HepG2 (cell line): ENCODE measurements at regions not wholly inside any gene's neighbourhood (a gene's known extent, or its start where the extent isn't known, plus 50 kb on each side); places are given as distances from the start of the nearest gene placed in this dataset.

Experiments
- ATAC-seq: fragments of 200-7000 bp; cut with Tn5 transposase; 3 replicates; pipeline ENCODE4 v1.9.1; 2020; ENCODE audit warnings: mild to moderate bottlenecking, moderate library complexity
- BruUV-seq: library from RNA; stranded (reverse); fragments of 400-500 nt; replicated peaks from 2 replicates; lab custom pipeline; 2021; lab: Mats Ljungman, UMichigan
- CTCF ChIA-PET: fragments of 300-600 bp; formaldehyde crosslinking; extraction: SDS; loops from one replicate; lab custom pipeline; 2021; ENCODE audit warnings: low total read pairs, inconsistent platforms, low intra/inter-chr PET ratio; lab: Yijun Ruan, JAX
- POLR2A ChIA-PET: fragments of 350-600 bp; sonication (Branson Sonifier 250); formaldehyde crosslinking; loops from one replicate; lab custom pipeline; 2020; ENCODE audit warnings: antibody characterized with exemption, inconsistent platforms; lab: Yijun Ruan, JAX
- DNase-seq: peaks from one replicate; pipeline ENCODE4 v3.0.0-alpha.2; 2015; ENCODE audit warnings: low spot score
- FAIRE-seq: peaks from 3 replicates; lab custom pipeline; 2011; peaks lifted over from hg19 to GRCh38; lab: Jason Lieb, UNC
- H2AFZ ChIP-seq: one replicate; pipeline ENCODE4 v1.6.1; 2011; ENCODE audit warnings: low read length, inconsistent platforms
- H3K27ac ChIP-seq: fragments of 300-600 bp; 3 replicates; pipeline ENCODE4 v1.8.0; 2011; ENCODE audit warnings: mixed run types, mild to moderate bottlenecking, mixed read lengths, low read length, inconsistent platforms; ENCODE audit not compliant: insufficient read depth; ENCODE audit errors: extremely low read length
- H3K27me3 ChIP-seq, 2 experiments: fragments of 200-600 bp in 1 of 2; 2 replicates in 1 of 2; 3 replicates in 1 of 2; pipeline versions ENCODE4 v1.6.0 to v1.8.0; 2011; ENCODE audit warnings: low read length in 2 of 2, mild to moderate bottlenecking in 2 of 2, moderate library complexity in 2 of 2, inconsistent platforms in 1 of 2; ENCODE audit not compliant: insufficient read depth in 2 of 2, control insufficient read depth in 1 of 2
- H3K36me3 ChIP-seq, 2 experiments: fragments of 200-600 bp in 1 of 2; replicated peaks in 1 of 2; 2 replicates in 1 of 2; 3 replicates in 1 of 2; pipeline versions ENCODE4 v1.5.1 to v1.8.0; 2011; ENCODE audit warnings: low read length in 2 of 2, inconsistent platforms in 1 of 2; ENCODE audit not compliant: insufficient read depth in 2 of 2, control insufficient read depth in 1 of 2
- H3K4me1 ChIP-seq: 2 replicates; pipeline ENCODE4 v1.5.1; 2012; ENCODE audit warnings: low read length, inconsistent platforms; ENCODE audit not compliant: insufficient read depth
- H3K4me2 ChIP-seq: 2 replicates; pipeline ENCODE4 v1.6.0; 2011; ENCODE audit warnings: low read depth, low read length, inconsistent platforms
- H3K4me3 ChIP-seq, 3 experiments: fragments of 200-600 bp in 1 of 3; sonication (generic), shearing (Covaris generic) in 1 of 3; replicated peaks in 1 of 3; 2 replicates each; pipeline ENCODE4 v1.5.1; 2011 to 2016; ENCODE audit warnings: low read length in 3 of 3, inconsistent platforms in 2 of 3, low read depth in 2 of 3, mild to moderate bottlenecking in 2 of 3, control low read depth in 1 of 3, mixed read lengths in 1 of 3; ENCODE audit not compliant: insufficient read depth in 1 of 3
- H3K79me2 ChIP-seq: one replicate; pipeline ENCODE4 v1.6.1; 2011; ENCODE audit warnings: low read length, inconsistent platforms; ENCODE audit not compliant: insufficient read depth
- H3K9ac ChIP-seq: 2 replicates; pipeline ENCODE4 v1.6.0; 2011; ENCODE audit warnings: mild to moderate bottlenecking, low read depth, low read length, inconsistent platforms; ENCODE audit not compliant: insufficient read depth
- H3K9me3 ChIP-seq: 2 replicates; pipeline ENCODE4 v1.5.1; 2012; ENCODE audit warnings: mild to moderate bottlenecking, low read length
- H4K20me1 ChIP-seq: 2 replicates; pipeline ENCODE4 v1.6.0; 2011; ENCODE audit warnings: inconsistent platforms, mild to moderate bottlenecking, low read length, moderate library complexity; ENCODE audit not compliant: insufficient read depth
- ARHGAP35 ChIP-seq: sonication (generic); formaldehyde crosslinking; IDR thresholded peaks from 2 replicates; pipeline ENCODE4 v1.9.0; 2022; ENCODE audit warnings: mild to moderate bottlenecking, inconsistent platforms, moderate library complexity, missing genetic modification reagents, borderline replicate concordance
- EP300 ChIP-seq, 3 experiments: sonication (generic) in 1 of 3; formaldehyde crosslinking in 1 of 3; IDR thresholded peaks; 2 replicates each; pipeline versions ENCODE4 v1.5.1 to v1.6.1; 2011 to 2020; ENCODE audit warnings: low read depth in 2 of 3, low read length in 2 of 3, borderline replicate concordance in 1 of 3, improper control_type of control experiment in 1 of 3, mild to moderate bottlenecking in 1 of 3, missing genetic modification reagents in 1 of 3, moderate library complexity in 1 of 3
- KAT7 ChIP-seq: IDR thresholded peaks from 2 replicates; pipeline ENCODE4 v1.6.1; 2018; ENCODE audit warnings: borderline replicate concordance, missing compliant biosample characterization
- MEIS1 ChIP-seq: sonication (generic); formaldehyde crosslinking; IDR thresholded peaks from 2 replicates; pipeline ENCODE4 v1.9.0; 2021; ENCODE audit warnings: mild to moderate bottlenecking, missing genetic modification reagents, moderate library complexity, borderline replicate concordance
- PPARG ChIP-seq: conservative IDR thresholded peaks from 2 replicates; pipeline ENCODE4 v1.6.1; 2016; ENCODE audit warnings: missing biosample characterization, missing genetic modification reagents
- RARG ChIP-seq: sonication (generic); formaldehyde crosslinking; IDR thresholded peaks from 2 replicates; pipeline ENCODE4 v1.4.0; 2020; ENCODE audit warnings: low read depth, mild to moderate bottlenecking, missing genetic modification reagents
- RXRA ChIP-seq: sonication (generic); formaldehyde crosslinking; IDR thresholded peaks from 2 replicates; pipeline ENCODE4 v1.5.1; 2020; ENCODE audit warnings: missing genetic modification reagents
- SATB2 ChIP-seq: sonication (generic); formaldehyde crosslinking; IDR thresholded peaks from 2 replicates; pipeline ENCODE4 v1.5.0; 2020; ENCODE audit warnings: missing genetic modification reagents
- SNAI1 ChIP-seq: sonication (generic); formaldehyde crosslinking; IDR thresholded peaks from 2 replicates; pipeline ENCODE4 v1.5.0; 2020; ENCODE audit warnings: mild to moderate bottlenecking, missing genetic modification reagents, borderline replicate concordance
- SP4 ChIP-seq: sonication (generic); formaldehyde crosslinking; IDR thresholded peaks from 2 replicates; pipeline ENCODE4 v1.8.1; 2023; ENCODE audit warnings: mild to moderate bottlenecking, missing genetic modification reagents
- ZNF296 ChIP-seq: sonication (generic); formaldehyde crosslinking; conservative IDR thresholded peaks from 2 replicates; pipeline ENCODE4 v1.5.0; 2020; ENCODE audit warnings: mild to moderate bottlenecking, missing genetic modification reagents
- ZNF7 ChIP-seq: IDR thresholded peaks from 2 replicates; pipeline ENCODE4 v1.6.1; 2016; ENCODE audit warnings: missing biosample characterization, missing genetic modification reagents
- ZNF703 ChIP-seq: sonication (generic); formaldehyde crosslinking; IDR thresholded peaks from 2 replicates; pipeline ENCODE4 v1.5.1; 2020; ENCODE audit warnings: missing genetic modification reagents, mild to moderate bottlenecking, moderate library complexity, borderline replicate concordance
- ZNF766 ChIP-seq: sonication (generic); formaldehyde crosslinking; IDR thresholded peaks from 2 replicates; pipeline ENCODE4 v1.5.0; 2020; ENCODE audit warnings: missing genetic modification reagents, borderline replicate concordance
- ZNF777 ChIP-seq: sonication (generic); formaldehyde crosslinking; IDR thresholded peaks from 2 replicates; pipeline ENCODE4 v1.4.0; 2020; ENCODE audit warnings: missing genetic modification reagents
- WGBS: methylation state at CpG from one replicate; pipeline ENCODE4 v1.1.6; 2017; ENCODE audit warnings: low lambda C conversion rate; 5-methylcytosine and 5-hydroxymethylcytosine counted together
- in situ Hi-C: cut with HindIII; loops from 2 replicates; pipeline ENCODE4 v1.10.0; 2017; ENCODE audit warnings: low pct_unique_long_range_greater_than_20kb; ENCODE audit not compliant: extremely low pct_ligation_motif_present
- intact Hi-C: fragments of 100-400 bp; cut with micrococcal nuclease; formaldehyde crosslinking; loops from one replicate; pipeline ENCODE4 v1.10.0; 2022; ENCODE audit not compliant: unreplicated experiment
- TF ChIP-seq, protein P1 (sequence below): sonication (generic); formaldehyde crosslinking; IDR thresholded peaks from 2 replicates; pipeline ENCODE4 v1.5.1; 2020; ENCODE audit warnings: missing genetic modification reagents, mild to moderate bottlenecking, borderline replicate concordance
- TF ChIP-seq, protein P2 (sequence below): sonication (generic); formaldehyde crosslinking; IDR thresholded peaks from 2 replicates; pipeline ENCODE4 v1.4.0; 2020; ENCODE audit warnings: mild to moderate bottlenecking, missing genetic modification reagents

DNA sequence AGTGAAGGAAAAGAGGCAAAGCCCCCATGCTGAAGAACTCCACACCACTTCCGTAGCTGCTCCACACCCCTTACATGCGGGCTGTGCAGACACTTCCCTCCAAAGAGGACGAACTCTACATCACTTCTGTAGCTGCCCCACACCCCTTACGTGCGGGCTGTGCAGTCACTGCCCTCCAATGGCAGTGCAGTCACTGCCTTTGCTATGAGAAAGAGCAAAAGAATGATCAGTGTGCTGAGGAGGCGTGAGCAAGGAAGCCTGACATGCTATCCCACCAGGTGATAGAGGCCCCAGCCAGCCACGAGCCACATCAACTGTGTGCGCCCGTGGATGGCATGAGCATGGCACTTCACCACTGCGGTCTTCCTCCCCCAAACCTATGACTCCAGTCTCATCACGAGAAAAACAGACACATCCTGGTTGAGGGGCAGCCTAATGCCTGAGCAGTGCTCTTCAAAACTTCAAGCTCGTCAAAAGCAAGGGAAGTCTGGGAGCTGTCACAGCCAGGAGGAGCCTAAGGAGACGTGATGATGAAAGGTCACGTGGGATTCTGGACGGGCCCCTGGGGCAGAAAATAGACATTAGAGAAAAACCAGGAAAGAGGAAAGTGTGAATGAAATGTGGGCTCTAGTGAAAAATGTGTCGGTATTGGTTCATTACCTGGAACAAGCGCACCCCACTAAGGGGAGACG is 60.8 kb upstream of the C14orf180 start (continued):
- TF ChIP-seq ZNF766 (CRISPR knock-in tag) = no peak
- no peak for TF ChIP-seq ZNF7

DNA sequence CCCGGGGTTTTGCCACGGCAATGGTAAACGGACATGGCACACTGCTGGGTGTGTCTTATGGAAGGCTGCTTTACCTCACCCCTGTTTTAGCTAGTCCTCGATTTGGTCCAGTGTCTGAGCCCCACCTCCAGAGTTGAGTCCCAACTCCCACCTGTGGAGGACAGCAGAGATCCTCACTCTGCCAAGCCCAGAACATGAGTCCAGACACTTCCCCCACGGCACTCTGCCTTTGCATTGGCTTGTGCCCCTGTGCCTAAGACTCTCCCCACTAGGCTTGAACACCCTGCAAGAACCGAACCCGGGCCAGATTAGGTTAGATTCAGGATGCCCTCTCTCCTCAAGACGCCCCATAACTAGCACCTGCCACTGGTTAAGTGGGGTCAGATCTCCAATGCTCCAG is 59.8 kb upstream of the C14orf180 start:
- Histone ChIP-seq H3K9me3 (no peaks in the 10 kb centered on the region), H3K4me1 (no peaks in the 10 kb centered on the region), H3K36me3 (no peaks in the 10 kb centered on the region), H2AFZ (no peak overlapping the region), H3K27ac (no peak overlapping the region), H3K79me2 (no peaks in the 10 kb centered on the region), H3K4me2 (no peak overlapping the region), H3K9ac (no peak overlapping the region), H3K4me3 (no peak overlapping the region), H4K20me1 (no peaks in the 10 kb centered on the region), H3K27me3 (no peaks in the 10 kb centered on the region; a peak in 4 of 5 replicates)
- in situ Hi-C loops = no loop called here
- no TSS peak for BruUV-seq
- ATAC-seq (no peak), FAIRE-seq (no peak), DNase-seq (no peak)
- ChIA-PET POLR2A (no interaction called here), CTCF (no interaction called here)
- 0% methylated on average over 4 of the region's 8 CpGs for WGBS
- intact Hi-C loops = no loop called here
- TF ChIP-seq SNAI1 (CRISPR knock-in tag) = no peak
- TF ChIP-seq EP300 (IDR thresholded peaks at IDR 0.05; ENCODE audit: low read depth in 2 of 2, low read length in 2 of 2) = no peak
- no peak for TF ChIP-seq EP300 (CRISPR knock-in tag; IDR thresholded peaks at IDR 0.05; ENCODE audit: borderline replicate concordance)
- TF ChIP-seq, protein P1, sequence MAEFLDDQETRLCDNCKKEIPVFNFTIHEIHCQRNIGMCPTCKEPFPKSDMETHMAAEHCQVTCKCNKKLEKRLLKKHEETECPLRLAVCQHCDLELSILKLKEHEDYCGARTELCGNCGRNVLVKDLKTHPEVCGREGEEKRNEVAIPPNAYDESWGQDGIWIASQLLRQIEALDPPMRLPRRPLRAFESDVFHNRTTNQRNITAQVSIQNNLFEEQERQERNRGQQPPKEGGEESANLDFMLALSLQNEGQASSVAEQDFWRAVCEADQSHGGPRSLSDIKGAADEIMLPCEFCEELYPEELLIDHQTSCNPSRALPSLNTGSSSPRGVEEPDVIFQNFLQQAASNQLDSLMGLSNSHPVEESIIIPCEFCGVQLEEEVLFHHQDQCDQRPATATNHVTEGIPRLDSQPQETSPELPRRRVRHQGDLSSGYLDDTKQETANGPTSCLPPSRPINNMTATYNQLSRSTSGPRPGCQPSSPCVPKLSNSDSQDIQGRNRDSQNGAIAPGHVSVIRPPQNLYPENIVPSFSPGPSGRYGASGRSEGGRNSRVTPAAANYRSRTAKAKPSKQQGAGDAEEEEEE (CRISPR knock-in tag) = no peak
- TF ChIP-seq ARHGAP35 = no peak
- no peak for TF ChIP-seq MEIS1 (CRISPR knock-in tag)
- TF ChIP-seq RXRA (CRISPR knock-in tag) = no peak
- no peak for TF ChIP-seq KAT7
- TF ChIP-seq PPARG (CRISPR knock-in tag) = no peak
- no peak for TF ChIP-seq RARG (CRISPR knock-in tag)
- TF ChIP-seq, protein P2, sequence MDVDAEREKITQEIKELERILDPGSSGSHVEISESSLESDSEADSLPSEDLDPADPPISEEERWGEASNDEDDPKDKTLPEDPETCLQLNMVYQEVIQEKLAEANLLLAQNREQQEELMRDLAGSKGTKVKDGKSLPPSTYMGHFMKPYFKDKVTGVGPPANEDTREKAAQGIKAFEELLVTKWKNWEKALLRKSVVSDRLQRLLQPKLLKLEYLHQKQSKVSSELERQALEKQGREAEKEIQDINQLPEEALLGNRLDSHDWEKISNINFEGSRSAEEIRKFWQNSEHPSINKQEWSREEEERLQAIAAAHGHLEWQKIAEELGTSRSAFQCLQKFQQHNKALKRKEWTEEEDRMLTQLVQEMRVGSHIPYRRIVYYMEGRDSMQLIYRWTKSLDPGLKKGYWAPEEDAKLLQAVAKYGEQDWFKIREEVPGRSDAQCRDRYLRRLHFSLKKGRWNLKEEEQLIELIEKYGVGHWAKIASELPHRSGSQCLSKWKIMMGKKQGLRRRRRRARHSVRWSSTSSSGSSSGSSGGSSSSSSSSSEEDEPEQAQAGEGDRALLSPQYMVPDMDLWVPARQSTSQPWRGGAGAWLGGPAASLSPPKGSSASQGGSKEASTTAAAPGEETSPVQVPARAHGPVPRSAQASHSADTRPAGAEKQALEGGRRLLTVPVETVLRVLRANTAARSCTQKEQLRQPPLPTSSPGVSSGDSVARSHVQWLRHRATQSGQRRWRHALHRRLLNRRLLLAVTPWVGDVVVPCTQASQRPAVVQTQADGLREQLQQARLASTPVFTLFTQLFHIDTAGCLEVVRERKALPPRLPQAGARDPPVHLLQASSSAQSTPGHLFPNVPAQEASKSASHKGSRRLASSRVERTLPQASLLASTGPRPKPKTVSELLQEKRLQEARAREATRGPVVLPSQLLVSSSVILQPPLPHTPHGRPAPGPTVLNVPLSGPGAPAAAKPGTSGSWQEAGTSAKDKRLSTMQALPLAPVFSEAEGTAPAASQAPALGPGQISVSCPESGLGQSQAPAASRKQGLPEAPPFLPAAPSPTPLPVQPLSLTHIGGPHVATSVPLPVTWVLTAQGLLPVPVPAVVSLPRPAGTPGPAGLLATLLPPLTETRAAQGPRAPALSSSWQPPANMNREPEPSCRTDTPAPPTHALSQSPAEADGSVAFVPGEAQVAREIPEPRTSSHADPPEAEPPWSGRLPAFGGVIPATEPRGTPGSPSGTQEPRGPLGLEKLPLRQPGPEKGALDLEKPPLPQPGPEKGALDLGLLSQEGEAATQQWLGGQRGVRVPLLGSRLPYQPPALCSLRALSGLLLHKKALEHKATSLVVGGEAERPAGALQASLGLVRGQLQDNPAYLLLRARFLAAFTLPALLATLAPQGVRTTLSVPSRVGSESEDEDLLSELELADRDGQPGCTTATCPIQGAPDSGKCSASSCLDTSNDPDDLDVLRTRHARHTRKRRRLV = no peak
- no peak for TF ChIP-seq SP4 (CRISPR knock-in tag)
- no peak for TF ChIP-seq ZNF777 (CRISPR knock-in tag)
- TF ChIP-seq SATB2 (CRISPR knock-in tag) = no peak
- TF ChIP-seq ZNF296 (CRISPR knock-in tag) = no peak
- TF ChIP-seq ZNF766 (CRISPR knock-in tag) = no peak
- no peak for TF ChIP-seq ZNF703 (CRISPR knock-in tag)
